GM18526 (cell line): ENCODE measurements at regions not wholly inside any gene's neighbourhood (a gene's known extent, or its start where the extent isn't known, plus 50 kb on each side); places are given as distances from the start of the nearest gene placed in this dataset.

Source experiments
- POLR2A ChIP-seq: IDR thresholded peaks from 3 replicates; pipeline ENCODE4 v1.6.1; 2011; ENCODE audit not compliant: insufficient read length; ENCODE audit errors: extremely low read depth

- no peak for TF ChIP-seq POLR2A
Measured at GRCh38 chr12:92518071-92518470, 184.7 kb upstream of the PLEKHG7 start.

- no peak for TF ChIP-seq POLR2A
Measured at GRCh38 chr12:92516277-92516600, 186.6 kb upstream of the PLEKHG7 start.

- no peak for TF ChIP-seq POLR2A
Measured at GRCh38 chr12:92513231-92513730, 189.5 kb upstream of the PLEKHG7 start.

- no peak for TF ChIP-seq POLR2A
Measured at GRCh38 chr12:92511786-92512185, 191.0 kb upstream of the PLEKHG7 start.

GRCh38 chr12:92509156-92509738 is 193.5 kb upstream of the PLEKHG7 start:
- TF ChIP-seq POLR2A: no peak

GRCh38 chr12:92506891-92507290 is 195.9 kb upstream of the PLEKHG7 start:
- TF ChIP-seq POLR2A: no peak

- no peak for TF ChIP-seq POLR2A
Measured at GRCh38 chr12:92506460-92506859, 196.3 kb upstream of the PLEKHG7 start.

- TF ChIP-seq POLR2A: peak; percentile 38
Measured at GRCh38 chr12:92505254-92506231, 197.2 kb upstream of the PLEKHG7 start.

- TF ChIP-seq POLR2A: no peak
Measured at GRCh38 chr12:92504594-92504981, 198.2 kb upstream of the PLEKHG7 start.

GRCh38 chr12:92503971-92504593 is 198.7 kb upstream of the PLEKHG7 start:
- no peak for TF ChIP-seq POLR2A

GRCh38 chr12:92503029-92503931 is 199.5 kb upstream of the PLEKHG7 start:
- TF ChIP-seq POLR2A: no peak

GRCh38 chr12:92502417-92503028 is 200.3 kb upstream of the PLEKHG7 start:
- TF ChIP-seq POLR2A: no peak

- TF ChIP-seq POLR2A: no peak
Measured at GRCh38 chr12:92496790-92497189, 206.0 kb upstream of the PLEKHG7 start.

GRCh38 chr12:92495108-92495507 is 207.7 kb upstream of the PLEKHG7 start:
- TF ChIP-seq POLR2A: no peak
